Fibroblast of villous mesenchyme (primary cell): ENCODE measurements at regions not wholly inside any gene's neighbourhood (a gene's known extent, or its start where the extent isn't known, plus 50 kb on each side); places are given as distances from the start of the nearest gene placed in this dataset.

ENCODE experiments used
- DNase-seq: peaks from one replicate; pipeline ENCODE4 v3.0.0-alpha.2; 2010; ENCODE audit warnings: low read depth
- H3K4me3 ChIP-seq: 2 replicates; pipeline ENCODE4 v1.5.1; 2011; ENCODE audit warnings: low read depth, mild to moderate bottlenecking, low read length
- CTCF ChIP-seq: IDR thresholded peaks from 2 replicates; pipeline ENCODE4 v1.5.1; 2012; ENCODE audit warnings: low read depth, mild to moderate bottlenecking, low read length; ENCODE audit not compliant: insufficient read depth

- TF ChIP-seq CTCF, result no peak
- DNase-seq, result no peak
- H3K4me3 ChIP-seq, result no peak overlapping the region
These were observed 650.6 kb downstream of the ZPLD1 start for GRCh38 chr3:103085465-103085864.

- no peak for TF ChIP-seq CTCF
- DNase-seq, result no peak
- H3K4me3 ChIP-seq, result no peak overlapping the region
These were observed 654.9 kb downstream of the ZPLD1 start for GRCh38 chr3:103089758-103090157.

- TF ChIP-seq CTCF, result no peak
- H3K4me3 ChIP-seq, result no peak overlapping the region
- no peak for DNase-seq
These were observed 670.4 kb downstream of the ZPLD1 start for GRCh38 chr3:103105206-103105605.

GRCh38 chr3:103112273-103112672 lies 677.5 kb downstream of the ZPLD1 start:
- no peak for TF ChIP-seq CTCF
- DNase-seq, result no peak
- H3K4me3 ChIP-seq, result no peak overlapping the region

- no peak for DNase-seq
- no peak overlapping the region for H3K4me3 ChIP-seq
- no peak for TF ChIP-seq CTCF
These were observed 691.3 kb downstream of the ZPLD1 start for GRCh38 chr3:103126115-103126514.

- no peak for DNase-seq
- no peak overlapping the region for H3K4me3 ChIP-seq
- TF ChIP-seq CTCF, result no peak
These were observed 692.3 kb downstream of the ZPLD1 start for GRCh38 chr3:103127098-103127630.

- H3K4me3 ChIP-seq, result no peak overlapping the region
- DNase-seq, result no peak
- TF ChIP-seq CTCF, result no peak
These were observed 692.9 kb downstream of the ZPLD1 start for GRCh38 chr3:103127737-103128136.
